ENCODE measurements at regions not wholly inside any gene's neighbourhood (a gene's known extent, or its start where the extent isn't known, plus 50 kb on each side); places are given as distances from the start of the nearest gene placed in this dataset.

DNA sequence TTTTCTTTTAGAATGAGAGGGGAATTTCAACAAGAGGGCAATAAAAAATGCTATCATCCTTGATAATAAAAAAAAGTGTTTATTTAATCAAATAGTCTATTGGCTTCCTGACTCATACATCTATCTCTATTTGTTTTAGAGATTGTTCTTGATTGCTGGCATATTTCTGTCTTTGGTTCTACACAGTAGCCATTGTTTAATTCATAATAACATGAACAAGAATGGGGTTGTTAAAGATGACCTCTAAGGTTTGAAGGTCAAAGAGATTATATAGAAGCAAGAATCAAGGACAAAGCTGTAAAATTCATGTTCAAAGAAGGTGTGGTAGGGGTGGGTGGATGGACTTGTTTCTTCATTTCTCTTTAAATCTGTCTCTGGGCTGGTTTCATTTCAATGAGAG, 166.0 kb upstream of the KLF12 start:
- TF ChIP-seq POLR2A (IDR thresholded peaks at IDR 0.05; ENCODE audit: control extremely low read depth in 1 of 2, low read depth in 2 of 2, low read length in 2 of 2) (no peak), RBBP5 (IDR thresholded peaks at IDR 0.05; ENCODE audit: borderline replicate concordance, low read depth, low read length) (no peak), EGR1 (IDR thresholded peaks at IDR 0.05; ENCODE audit: borderline replicate concordance, low read depth, low read length) (no peak), BCL11A (IDR thresholded peaks at IDR 0.05; ENCODE audit: low read depth in 2 of 2, low read length in 2 of 2) (no peak), ZNF274 (IDR thresholded peaks at IDR 0.05; ENCODE audit: borderline replicate concordance, extremely low read depth, low read length) (no peak), CEBPB (IDR thresholded peaks at IDR 0.05; ENCODE audit: low read depth, low read length) (no peak), EZH2 (IDR thresholded peaks at IDR 0.05; ENCODE audit: low read depth, low read length, severe bottlenecking) (no peak)
- TF ChIP-seq, protein P1, sequence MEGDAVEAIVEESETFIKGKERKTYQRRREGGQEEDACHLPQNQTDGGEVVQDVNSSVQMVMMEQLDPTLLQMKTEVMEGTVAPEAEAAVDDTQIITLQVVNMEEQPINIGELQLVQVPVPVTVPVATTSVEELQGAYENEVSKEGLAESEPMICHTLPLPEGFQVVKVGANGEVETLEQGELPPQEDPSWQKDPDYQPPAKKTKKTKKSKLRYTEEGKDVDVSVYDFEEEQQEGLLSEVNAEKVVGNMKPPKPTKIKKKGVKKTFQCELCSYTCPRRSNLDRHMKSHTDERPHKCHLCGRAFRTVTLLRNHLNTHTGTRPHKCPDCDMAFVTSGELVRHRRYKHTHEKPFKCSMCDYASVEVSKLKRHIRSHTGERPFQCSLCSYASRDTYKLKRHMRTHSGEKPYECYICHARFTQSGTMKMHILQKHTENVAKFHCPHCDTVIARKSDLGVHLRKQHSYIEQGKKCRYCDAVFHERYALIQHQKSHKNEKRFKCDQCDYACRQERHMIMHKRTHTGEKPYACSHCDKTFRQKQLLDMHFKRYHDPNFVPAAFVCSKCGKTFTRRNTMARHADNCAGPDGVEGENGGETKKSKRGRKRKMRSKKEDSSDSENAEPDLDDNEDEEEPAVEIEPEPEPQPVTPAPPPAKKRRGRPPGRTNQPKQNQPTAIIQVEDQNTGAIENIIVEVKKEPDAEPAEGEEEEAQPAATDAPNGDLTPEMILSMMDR (IDR thresholded peaks at IDR 0.05; ENCODE audit: control extremely low read depth in 1 of 3, insufficient read depth in 1 of 3, low read depth in 1 of 3, low read length in 3 of 3), result no peak
